Pons (tissue), 1 donor: ENCODE measurements at regions not wholly inside any gene's neighbourhood (a gene's known extent, or its start where the extent isn't known, plus 50 kb on each side); places are given as distances from the start of the nearest gene placed in this dataset.
"Not testable (repeated sequence)": the region's sequence is repeated elsewhere in the genome, so short reads cannot be mapped to it uniquely, and the experiment has no call there.

Experiments used
- DNase-seq: peaks from one replicate; pipeline ENCODE4 v3.0.0-alpha.2; 2016; ENCODE audit warnings: low spot score

GRCh38 chr5:13640270-13640669, 304.2 kb downstream of the DNAH5 start:
- DNase-seq = no peak

DNA sequence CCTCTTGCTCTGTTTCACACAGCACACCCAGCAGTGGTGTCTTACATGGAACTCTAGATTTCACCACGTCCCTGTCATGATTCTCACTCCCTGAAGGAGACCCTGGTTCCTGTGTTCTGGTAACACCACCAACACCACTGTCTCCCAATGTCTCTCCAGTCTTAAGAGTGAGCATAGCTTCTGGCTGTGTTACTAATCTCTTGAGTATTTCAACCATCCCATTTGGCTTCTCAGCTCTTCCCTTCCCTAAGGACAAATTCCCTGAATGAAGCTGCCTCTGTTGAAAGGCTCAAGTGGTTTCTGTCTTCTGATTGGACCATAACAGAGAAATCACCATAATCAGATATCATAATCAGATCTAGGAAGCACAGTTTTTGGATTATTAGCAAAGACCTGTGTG, 311.8 kb downstream of the DNAH5 start:
- no peak for DNase-seq

DNA sequence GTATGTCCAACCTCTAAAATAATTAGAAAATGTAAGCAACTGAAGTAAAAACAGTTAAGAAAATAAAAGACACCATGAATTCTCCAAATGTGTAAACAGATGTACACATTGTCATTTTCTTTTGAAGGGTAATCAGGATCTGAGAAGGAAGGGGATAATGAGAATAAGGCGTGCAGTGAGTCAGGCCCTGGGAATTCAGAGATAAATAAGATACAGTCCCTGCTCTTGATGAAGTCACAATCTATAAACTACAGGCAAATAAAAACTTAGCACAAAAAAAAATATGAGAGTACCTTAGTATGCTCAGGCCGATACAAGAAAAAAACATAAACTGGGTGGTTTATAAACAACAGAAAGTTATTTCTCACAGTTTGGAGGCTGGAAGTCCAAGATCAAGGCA, 315.3 kb downstream of the DNAH5 start:
- no peak for DNase-seq

DNA sequence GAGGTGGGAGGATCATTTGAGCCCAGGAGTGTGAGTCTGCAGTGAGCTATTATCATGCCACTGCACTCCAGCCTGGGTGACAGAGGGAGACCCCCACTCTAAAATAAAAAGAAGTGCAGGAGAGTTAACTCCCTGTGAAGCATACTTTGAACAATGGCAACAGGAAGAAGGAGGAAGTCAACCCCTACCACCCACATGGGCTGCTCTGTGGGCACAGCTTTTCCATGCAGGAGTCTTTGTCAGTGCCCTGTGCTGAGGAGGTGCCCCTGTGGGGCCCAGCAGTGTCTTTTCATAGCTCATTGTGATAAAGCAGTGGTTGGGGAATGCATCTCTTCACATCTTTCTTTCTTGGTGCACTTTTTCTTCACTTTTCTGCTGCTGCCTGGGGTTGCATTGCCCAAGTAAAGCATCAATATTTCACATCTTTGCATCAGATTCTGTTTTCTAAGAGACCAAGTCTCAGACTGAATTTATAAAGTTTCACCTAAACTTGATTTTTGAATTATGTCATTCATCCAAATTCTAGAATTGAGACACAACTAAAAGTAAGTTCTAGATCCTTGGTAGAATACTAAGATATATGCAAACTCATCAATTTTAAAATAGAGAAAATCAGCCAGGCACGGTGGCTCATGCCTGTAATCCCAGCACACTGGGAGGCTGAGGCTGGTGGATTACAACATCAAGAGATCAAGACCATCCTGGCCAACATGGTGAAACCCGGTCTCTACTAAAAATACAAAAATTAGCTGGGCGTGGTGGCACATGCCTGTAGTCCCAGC, 316.6 kb downstream of the DNAH5 start:
- no peak for DNase-seq

DNA sequence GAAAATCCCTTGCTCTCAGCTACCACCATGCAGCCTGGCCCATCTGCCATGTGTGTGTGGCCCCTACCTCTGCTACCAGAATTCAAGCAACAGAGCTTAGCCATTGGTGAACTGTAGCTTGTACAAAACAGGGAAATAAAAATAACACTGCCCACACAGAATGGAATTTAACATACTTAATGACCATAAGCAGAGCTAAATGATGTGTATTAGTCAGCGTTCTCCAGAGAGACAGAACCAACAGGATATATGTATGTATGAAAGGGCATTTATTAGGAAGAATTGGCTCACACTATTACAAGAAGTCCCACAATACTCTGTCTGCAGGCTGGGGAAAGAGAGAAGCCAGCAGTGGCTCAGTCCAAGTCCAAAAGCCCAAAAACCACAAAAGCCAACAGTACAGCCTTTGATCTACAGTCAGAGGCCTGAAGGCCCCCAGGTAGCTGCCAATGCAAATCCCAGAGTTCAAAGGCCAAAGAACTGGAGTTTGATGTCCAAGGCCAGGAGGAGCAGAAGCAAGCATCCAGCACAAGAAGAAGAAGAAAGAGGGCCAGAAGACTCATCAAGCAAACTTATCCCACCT, 318.8 kb downstream of the DNAH5 start:
- DNase-seq = no peak

GRCh38 chr5:13624283-13625074, 320.0 kb downstream of the DNAH5 start:
- no peak for DNase-seq

DNA sequence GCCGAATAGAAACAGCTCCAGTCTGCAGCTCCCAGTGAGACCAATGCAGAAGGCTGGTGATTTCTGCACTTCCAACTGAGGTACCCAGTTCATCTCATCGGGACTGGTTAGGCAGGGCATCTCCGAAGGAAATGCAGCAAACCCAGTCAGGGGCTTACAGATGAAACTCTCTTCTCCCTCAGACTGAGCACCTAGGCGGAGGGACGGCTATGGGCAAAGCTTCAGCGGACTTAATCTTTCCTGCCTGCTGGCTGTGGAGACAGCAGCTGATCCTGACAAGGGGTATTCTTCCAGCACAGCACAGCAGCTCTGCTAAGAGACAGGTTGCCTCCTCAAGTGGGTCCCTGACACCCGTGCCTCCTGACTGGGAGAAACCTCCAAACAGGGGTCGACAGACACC, 330.9 kb downstream of the DNAH5 start:
- no peak for DNase-seq

- DNase-seq = no peak
Observed at GRCh38 chr5:13611604-13612003, 332.9 kb downstream of the DNAH5 start.

GRCh38 chr5:13609504-13609903, 335.0 kb downstream of the DNAH5 start:
- no peak for DNase-seq

DNA sequence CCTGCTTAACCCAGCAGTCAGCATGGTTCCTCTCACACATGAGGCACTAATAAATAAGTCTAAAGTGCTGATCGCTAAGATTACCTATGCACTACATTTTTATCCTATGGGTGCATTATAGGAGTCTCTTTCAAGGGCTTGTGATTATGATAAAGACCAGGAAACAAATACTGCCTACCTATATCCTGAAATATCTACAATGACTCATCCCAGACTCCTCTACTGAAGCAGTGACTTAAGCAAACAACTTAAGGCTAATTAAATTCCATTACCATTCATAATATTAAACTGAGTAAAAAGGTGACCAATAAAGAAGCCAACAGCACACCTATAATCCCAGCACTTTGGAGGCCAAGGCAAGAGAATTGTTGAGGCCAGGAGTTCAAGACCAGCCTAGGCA, 338.4 kb downstream of the DNAH5 start:
- no peak for DNase-seq

GRCh38 chr5:13601112-13601511, 343.4 kb downstream of the DNAH5 start:
- DNase-seq = no peak

DNA sequence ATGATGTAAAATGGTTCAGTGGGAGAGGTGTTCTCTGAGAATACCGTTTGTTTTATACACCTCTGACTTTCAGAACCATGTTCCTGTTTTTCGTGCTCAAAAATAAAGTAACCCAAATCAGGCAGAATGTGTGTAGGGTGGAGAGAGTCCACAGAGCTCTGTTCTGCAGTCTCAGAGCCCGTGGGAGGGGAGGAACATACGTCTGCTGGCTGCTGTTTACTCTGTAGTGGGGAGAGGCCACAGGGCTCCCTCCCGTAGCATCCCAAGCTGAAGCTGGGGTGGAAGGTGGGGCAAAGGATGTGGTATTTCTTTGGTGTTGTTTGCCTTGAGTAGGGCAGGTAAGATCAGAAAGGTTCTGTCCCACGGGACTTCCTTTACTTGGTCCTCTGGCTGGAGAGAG, 348.5 kb downstream of the DNAH5 start:
- no peak for DNase-seq

DNA sequence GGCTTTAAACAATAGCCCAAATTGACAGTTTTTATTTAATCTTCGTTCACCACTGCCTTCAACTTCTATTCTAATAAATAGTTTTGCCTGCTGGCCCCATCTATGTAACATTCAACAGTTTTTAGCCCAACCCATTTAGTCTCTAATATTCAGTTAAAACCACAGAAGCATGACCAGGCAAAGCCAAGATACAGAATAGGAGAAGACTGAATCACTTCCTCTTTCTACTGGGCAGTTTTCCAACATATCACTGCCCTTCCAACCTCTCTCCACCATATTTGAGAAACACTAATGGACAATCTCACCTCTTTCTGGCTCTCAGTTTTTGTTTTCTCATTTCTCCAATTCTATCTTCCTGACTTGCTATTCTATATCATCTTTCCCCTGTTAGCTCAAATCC, 352.9 kb downstream of the DNAH5 start:
- no peak for DNase-seq

DNA sequence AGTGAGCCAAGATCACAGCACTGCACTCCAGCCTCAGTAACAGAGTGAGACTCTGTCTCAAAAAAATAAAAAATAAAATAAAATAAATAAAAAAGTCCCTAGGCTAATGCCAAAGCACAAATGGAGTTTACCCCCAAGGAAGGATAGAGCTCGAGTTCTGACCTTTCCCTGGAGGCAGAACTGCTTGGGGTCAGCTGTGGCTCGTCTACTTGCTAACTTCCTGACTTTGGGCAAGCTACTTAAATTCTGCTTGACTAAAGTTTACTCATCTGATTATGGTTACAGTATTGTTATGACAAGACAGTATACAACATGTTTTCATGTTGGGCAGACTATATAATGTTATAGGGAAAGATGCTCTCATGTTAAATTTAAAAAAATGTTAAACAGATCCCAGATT, 359.2 kb downstream of the DNAH5 start:
- no peak for DNase-seq

GRCh38 chr5:13581914-13582313, 362.6 kb downstream of the DNAH5 start:
- no peak for DNase-seq

- no peak for DNase-seq
Observed at GRCh38 chr5:13581132-13581531, 363.4 kb downstream of the DNAH5 start.

- DNase-seq = no peak
Observed at GRCh38 chr5:13580058-13580457, 364.4 kb downstream of the DNAH5 start.

DNA sequence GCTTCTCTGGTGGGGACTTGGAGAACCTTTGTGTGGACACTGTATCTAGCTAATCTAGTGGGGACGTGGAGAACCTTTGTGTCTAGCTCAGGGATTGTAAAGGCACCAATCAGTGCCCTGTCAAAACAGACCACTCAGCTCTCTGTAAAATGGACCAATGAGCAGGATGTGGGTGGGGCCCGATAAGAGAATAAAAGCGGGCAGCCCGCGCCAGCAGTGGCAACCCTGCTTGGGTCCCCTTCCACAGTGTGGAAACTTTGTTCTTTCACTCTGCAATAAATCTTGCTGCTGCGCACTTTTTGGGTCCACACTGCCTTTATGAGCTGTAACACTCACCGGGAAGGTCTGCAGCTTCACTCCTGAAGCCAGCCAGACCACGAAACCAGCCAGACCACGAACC, 365.4 kb downstream of the DNAH5 start:
- not testable (repeated sequence) for DNase-seq

GRCh38 chr5:13578311-13579039, 366.0 kb downstream of the DNAH5 start:
- not testable (repeated sequence) for DNase-seq

- no peak for DNase-seq
Observed at GRCh38 chr5:13574574-13574973, 369.9 kb downstream of the DNAH5 start.

GRCh38 chr5:13572163-13572562, 372.3 kb downstream of the DNAH5 start:
- DNase-seq = no peak

GRCh38 chr5:13569090-13569715, 375.3 kb downstream of the DNAH5 start:
- DNase-seq = no peak
